Endothelial cell (in vitro differentiated cells): ENCODE measurements at regions not wholly inside any gene's neighbourhood (a gene's known extent, or its start where the extent isn't known, plus 50 kb on each side); places are given as distances from the start of the nearest gene placed in this dataset.

Experiments
- DNase-seq: peaks from one replicate; pipeline ENCODE4 v3.0.0; 2021; ENCODE audit warnings: low spot score
- H3K27ac Mint-ChIP-seq: one replicate; pipeline ENCODE4 v1.8.0; 2021; ENCODE audit warnings: mixed read lengths, inconsistent platforms; ENCODE audit not compliant: unreplicated experiment
- H3K27me3 Mint-ChIP-seq: one replicate; pipeline ENCODE4 v1.8.0; 2021; ENCODE audit warnings: mild to moderate bottlenecking, moderate library complexity, mixed read lengths, inconsistent platforms; ENCODE audit not compliant: unreplicated experiment
- H3K36me3 Mint-ChIP-seq: one replicate; pipeline ENCODE4 v1.8.0; 2021; ENCODE audit warnings: mild to moderate bottlenecking, low read depth, mixed read lengths, inconsistent platforms; ENCODE audit not compliant: unreplicated experiment
- H3K4me1 Mint-ChIP-seq: one replicate; pipeline ENCODE4 v1.8.0; 2021; ENCODE audit warnings: mild to moderate bottlenecking, mixed read lengths, inconsistent platforms; ENCODE audit not compliant: unreplicated experiment
- H3K4me3 Mint-ChIP-seq: one replicate; pipeline ENCODE4 v1.8.0; 2021; ENCODE audit warnings: mild to moderate bottlenecking, mixed read lengths, inconsistent platforms; ENCODE audit not compliant: unreplicated experiment
- H3K9me3 Mint-ChIP-seq: one replicate; pipeline ENCODE4 v1.8.0; 2021; ENCODE audit warnings: mixed read lengths, inconsistent platforms; ENCODE audit not compliant: unreplicated experiment
- CTCF ChIP-seq: fragments of 200-600 bp; sonication (generic); IDR thresholded peaks from one replicate; pipeline ENCODE4 v1.5.0; 2021; ENCODE audit warnings: antibody characterized with exemption; ENCODE audit not compliant: unreplicated experiment

- no peak for DNase-seq
- H3K27ac Mint-ChIP-seq = no peak overlapping the region
- no peaks in the 10 kb centered on the region for H3K9me3 Mint-ChIP-seq
- TF ChIP-seq CTCF = no peak
- H3K4me3 Mint-ChIP-seq = no peak overlapping the region
- H3K36me3 Mint-ChIP-seq = no peaks in the 10 kb centered on the region
- H3K27me3 Mint-ChIP-seq = no peaks in the 10 kb centered on the region
- H3K4me1 Mint-ChIP-seq = peaks cover 4% of the 10 kb centered on the region
Observed at GRCh38 chr2:5886462-5886861, 194.3 kb downstream of the SOX11 start.

- no peaks in the 10 kb centered on the region for H3K36me3 Mint-ChIP-seq
- no peak overlapping the region for H3K27ac Mint-ChIP-seq
- H3K27me3 Mint-ChIP-seq = no peaks in the 10 kb centered on the region
- no peak overlapping the region for H3K4me3 Mint-ChIP-seq
- H3K4me1 Mint-ChIP-seq = peaks cover 4% of the 10 kb centered on the region
- H3K9me3 Mint-ChIP-seq = no peaks in the 10 kb centered on the region
- TF ChIP-seq CTCF = no peak
- DNase-seq = no peak
Observed at GRCh38 chr2:5888126-5888525, 195.9 kb downstream of the SOX11 start.

GRCh38 chr2:5889519-5889918, 197.3 kb downstream of the SOX11 start:
- H3K4me1 Mint-ChIP-seq = peaks cover 4% of the 10 kb centered on the region
- DNase-seq = no peak
- TF ChIP-seq CTCF = no peak
- peaks cover 1% of the 10 kb centered on the region for H3K9me3 Mint-ChIP-seq
- H3K27ac Mint-ChIP-seq = no peak overlapping the region
- no peak overlapping the region for H3K4me3 Mint-ChIP-seq
- H3K36me3 Mint-ChIP-seq = no peaks in the 10 kb centered on the region
- no peaks in the 10 kb centered on the region for H3K27me3 Mint-ChIP-seq

- no peak for TF ChIP-seq CTCF
- no peak for DNase-seq
- Mint-ChIP-seq H3K27ac (no peak overlapping the region), H3K4me3 (no peak overlapping the region), H3K36me3 (no peaks in the 10 kb centered on the region), H3K9me3 (peaks cover 7% of the 10 kb centered on the region), H3K27me3 (peaks cover 4% of the 10 kb centered on the region), H3K4me1 (peaks cover 2% of the 10 kb centered on the region)
Observed at GRCh38 chr2:5894355-5894754, 202.2 kb downstream of the SOX11 start.

GRCh38 chr2:5895284-5895683, 203.1 kb downstream of the SOX11 start:
- peaks cover 4% of the 10 kb centered on the region for H3K27me3 Mint-ChIP-seq
- no peaks in the 10 kb centered on the region for H3K36me3 Mint-ChIP-seq
- H3K4me1 Mint-ChIP-seq = no peaks in the 10 kb centered on the region
- DNase-seq = no peak
- peaks cover 7% of the 10 kb centered on the region for H3K9me3 Mint-ChIP-seq
- no peak overlapping the region for H3K27ac Mint-ChIP-seq
- TF ChIP-seq CTCF = no peak
- H3K4me3 Mint-ChIP-seq = no peak overlapping the region
